MV-4-11 (cell line): ENCODE measurements at regions not wholly inside any gene's neighbourhood (a gene's known extent, or its start where the extent isn't known, plus 50 kb on each side); places are given as distances from the start of the nearest gene placed in this dataset.

Source experiments
- DNase-seq: peaks from one replicate; lab custom pipeline; 2025; lab: John Stamatoyannopoulos, UW

GRCh38 chr13:77379508-77379907 is 52.6 kb upstream of the MYCBP2 start:
- DNase-seq: no peak

GRCh38 chr13:77378662-77379061 is 51.8 kb upstream of the MYCBP2 start:
- no peak for DNase-seq

GRCh38 chr13:77377016-77377415 is 50.1 kb upstream of the MYCBP2 start:
- DNase-seq: peak; percentile 42
